G401.6 (cell line): ENCODE measurements at regions not wholly inside any gene's neighbourhood (a gene's known extent, or its start where the extent isn't known, plus 50 kb on each side); places are given as distances from the start of the nearest gene placed in this dataset.
"Not testable (repeated sequence)": the region's sequence is repeated elsewhere in the genome, so short reads cannot be mapped to it uniquely, and the experiment has no call there.

ENCODE experiments used
- FAIRE-seq: peaks from 2 replicates; lab custom pipeline; 2012; peaks lifted over from hg19 to GRCh38; lab: Jason Lieb, UNC

DNA sequence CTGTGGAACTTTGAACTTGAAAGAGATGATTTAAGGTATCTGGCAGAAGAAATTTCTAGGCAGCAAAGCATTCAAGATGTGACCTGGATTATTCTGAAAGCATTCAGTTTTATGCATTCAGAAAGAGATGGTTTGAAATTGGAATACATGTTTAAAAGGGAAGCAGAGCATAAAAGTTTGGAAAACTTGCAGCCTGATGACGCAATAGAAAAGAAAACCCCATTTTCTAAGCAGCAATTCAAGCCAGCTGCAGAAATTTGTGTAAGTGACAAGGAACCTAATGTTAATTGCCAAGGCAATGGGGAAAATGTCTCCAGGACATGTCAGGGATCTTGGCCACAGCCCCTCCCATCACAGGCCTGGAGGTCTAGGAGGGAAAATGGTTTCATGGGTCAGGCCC, 354.0 kb downstream of the ZNF326 start:
- no peak for FAIRE-seq

DNA sequence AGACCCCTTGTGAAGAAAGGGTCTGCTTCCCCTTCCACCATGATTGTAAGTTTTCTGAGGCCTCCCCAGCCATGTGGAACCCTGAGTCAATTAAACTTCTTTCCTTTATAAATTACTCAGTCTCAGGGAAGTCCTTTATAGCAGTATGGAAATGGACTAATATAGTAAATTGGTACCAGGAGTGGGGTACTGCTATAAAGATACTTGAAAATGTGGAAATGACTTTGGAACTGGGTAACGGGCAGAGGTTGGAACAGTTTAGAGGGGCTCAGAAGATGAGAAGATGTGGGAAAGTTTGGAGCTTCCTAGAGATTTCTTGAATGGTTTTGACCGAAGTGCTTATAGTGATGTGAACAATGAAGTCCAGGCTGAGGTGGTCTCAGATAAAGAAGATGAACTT, 353.5 kb downstream of the ZNF326 start:
- FAIRE-seq = not testable (repeated sequence)

DNA sequence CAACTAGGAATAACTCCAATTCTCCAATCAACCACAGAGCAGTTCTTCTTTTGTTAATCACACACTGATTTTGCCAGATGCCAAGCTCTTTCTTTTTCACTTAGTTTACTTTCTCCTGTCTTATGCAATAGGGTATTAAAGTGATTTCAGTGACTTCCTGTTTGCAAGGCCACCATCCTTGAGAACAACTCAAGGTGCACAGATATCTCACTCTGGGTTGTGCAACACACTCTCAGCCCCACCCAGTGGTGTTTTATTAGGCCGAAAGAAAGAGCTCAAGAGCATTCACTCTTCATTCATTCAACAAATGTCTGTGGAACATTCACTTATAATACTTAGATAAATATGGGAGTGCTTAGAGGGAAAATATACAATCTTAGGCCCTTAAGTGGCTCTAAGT, 352.5 kb downstream of the ZNF326 start:
- no peak for FAIRE-seq

DNA sequence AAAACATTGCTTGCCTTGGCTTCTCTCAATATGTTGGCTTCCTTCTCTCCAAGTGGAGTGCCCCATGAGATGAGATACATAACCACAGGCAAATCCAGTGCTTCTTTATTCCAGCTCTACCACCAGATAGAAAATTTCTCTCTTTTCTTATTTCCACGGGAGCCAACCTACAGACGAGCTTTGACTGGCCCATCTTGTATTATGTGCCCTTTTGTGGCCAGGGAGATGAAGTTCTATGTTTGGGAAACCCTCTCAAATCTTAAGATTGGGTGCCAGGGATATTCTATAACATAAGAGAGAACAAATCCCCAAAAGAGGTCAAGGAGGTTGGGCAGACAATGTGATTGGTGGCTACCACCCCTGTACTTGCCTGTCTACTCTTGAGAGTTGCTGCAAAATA, 351.8 kb downstream of the ZNF326 start:
- FAIRE-seq = no peak

DNA sequence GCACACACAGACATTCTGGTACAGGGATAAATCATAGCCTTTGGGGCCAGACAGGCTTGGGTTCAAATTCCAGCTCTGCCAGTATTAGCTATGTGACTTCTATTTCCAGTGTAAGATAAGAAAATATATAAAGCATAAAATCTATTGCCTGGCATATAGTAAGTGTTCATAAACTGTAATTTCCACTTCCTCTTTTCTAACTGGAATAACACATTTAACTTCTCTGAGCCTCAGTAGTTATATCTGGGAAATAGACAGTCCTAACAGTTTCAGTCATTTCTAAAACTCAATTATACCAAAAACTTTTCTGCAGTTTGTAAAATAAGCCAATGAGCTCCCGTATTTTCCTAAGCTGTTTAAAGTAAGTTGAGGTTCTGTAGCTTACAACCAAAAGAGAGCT, 351.4 kb downstream of the ZNF326 start:
- no peak for FAIRE-seq

DNA sequence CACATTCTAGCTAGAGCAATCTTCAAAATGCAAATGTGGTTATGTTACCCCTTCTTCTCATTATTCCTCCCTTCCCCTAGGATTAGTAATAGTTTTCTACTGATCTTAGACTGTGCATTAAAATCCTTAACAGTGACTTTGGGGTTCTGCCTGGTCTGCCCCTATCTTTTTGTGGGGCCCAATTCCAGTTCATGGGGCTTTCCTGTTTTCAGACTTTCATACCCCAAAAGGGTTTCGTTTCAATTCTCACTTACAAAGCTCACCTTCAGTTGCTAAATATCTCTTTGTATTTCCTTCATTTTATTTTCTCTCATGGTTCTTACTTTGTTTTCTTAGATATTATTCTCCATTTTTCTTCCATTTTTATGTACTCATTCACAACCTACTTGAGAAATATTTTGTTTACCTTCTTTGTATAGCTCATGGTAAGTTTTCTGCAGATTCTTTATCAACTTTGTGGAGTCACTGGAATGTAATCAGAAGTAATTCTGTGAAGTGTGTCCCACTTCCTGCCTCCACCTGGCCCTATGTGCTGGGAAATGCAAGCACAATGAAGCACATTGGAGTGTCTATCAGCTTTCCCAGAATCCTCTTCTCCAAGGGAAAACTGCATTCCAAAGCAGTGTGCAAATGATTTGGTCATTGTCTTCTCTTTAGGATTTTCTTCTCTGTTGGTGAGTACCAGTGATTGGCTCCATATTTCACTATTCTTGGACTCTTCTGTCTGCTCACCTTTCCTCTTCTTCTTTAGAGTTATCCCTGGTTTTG, 350.2 kb downstream of the ZNF326 start:
- FAIRE-seq = no peak

DNA sequence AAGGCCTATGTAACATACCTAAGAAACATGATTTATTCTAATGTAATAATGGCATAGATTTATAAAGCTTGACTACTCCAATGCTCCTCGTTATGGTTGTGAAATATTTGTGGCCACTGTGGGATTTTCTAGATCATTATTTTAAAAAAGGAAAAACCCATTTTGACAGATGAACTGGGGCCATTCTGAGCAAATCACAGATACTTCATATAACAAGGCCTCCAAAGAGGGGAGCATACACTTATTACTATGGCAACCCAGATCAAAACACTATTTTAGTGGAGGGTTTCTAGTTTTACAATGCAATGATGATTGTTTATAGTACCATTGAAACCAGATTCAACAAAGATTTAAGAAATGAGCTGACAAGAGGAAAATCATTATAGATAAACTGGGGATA, 346.6 kb downstream of the ZNF326 start:
- no peak for FAIRE-seq

DNA sequence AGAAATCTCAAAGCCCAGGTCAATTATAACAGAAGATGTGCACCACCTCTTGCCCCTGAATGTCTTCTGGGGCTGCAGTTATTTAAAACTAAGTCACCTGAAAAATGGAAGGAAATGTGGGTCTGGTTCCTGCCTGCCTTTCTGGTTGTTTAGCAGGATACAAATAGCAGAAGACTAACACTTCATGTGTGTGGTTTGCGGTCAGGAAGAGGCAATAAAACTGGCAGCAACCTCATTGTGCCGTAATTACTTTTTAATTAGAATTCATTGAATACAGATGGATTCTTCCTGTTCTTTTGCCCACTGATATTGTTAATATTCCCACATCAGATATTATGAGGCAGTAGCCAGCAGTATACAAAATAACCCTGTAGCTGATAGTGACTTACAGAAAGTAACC, 345.7 kb downstream of the ZNF326 start:
- FAIRE-seq = no peak

DNA sequence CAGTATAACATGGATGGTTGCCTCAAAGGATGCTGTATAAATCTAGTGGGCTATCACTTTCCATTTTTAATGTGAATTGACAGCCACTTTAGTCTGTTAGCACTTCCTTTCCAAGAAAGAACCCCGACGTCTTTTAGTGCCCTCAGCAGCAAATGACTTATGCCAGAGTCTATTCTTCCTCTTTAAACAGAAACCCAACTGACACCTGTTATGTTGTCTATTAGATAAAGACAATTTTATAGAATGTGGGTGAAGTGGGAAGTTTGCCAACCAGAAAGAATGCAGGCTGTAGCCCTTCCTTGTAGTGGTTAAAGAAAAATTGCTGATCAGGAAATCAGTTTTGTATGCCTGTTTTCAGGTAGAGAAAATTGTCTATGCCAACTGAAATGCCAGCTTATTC, 344.9 kb downstream of the ZNF326 start:
- FAIRE-seq = no peak

DNA sequence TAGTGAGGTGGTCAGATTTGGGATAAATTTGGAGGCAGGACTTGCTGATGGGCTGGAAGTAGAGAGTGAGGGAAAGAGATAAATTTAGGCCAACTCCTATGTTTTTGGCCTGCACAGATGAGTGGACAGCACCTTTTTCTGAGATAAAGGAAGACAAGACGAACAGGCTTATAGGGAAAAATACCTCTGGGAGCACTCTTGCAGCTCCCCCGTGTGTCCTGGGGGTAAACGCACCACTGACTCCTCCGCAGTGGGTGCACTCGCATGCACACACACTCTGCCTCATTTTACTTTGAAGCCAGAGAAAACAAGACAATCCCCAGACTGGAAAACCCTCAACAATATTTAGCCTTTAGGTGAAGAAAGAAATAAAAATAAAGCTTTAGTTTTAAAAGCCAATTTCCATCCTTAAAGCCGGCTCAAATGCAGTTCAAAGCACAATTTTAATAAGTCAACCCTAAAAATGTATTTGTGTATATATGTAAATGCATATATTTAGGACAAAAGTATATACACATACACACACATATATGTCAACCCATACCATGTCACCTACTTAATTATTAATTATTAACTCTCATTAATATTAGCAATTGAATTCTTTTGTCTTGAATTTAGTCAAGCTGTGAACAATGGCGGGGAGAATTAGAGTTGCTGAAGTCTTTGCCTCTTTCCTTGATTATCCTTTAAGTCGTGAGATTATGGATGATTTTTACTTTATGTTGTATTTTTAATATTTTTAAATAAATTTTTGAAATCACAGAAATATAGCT, 341.8 kb downstream of the ZNF326 start:
- FAIRE-seq = no peak

DNA sequence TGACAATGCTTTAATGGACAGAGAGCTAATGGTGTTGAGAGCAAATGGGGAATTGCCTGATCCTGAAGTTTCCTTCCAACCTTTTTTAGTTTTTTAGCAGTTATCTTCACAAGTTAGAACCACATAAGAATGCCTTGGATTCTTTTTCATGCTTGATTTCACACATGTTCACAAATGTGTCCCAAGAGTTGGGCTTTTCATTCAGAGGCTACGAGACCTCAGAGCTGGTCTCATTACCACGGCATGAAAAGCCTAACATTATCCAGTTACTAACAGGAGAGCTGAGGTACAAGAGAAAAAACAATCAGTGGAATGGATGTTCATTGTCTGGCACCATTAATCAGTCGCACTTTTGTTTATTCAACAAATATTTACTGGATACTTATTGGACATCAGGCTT, 340.6 kb downstream of the ZNF326 start:
- no peak for FAIRE-seq

DNA sequence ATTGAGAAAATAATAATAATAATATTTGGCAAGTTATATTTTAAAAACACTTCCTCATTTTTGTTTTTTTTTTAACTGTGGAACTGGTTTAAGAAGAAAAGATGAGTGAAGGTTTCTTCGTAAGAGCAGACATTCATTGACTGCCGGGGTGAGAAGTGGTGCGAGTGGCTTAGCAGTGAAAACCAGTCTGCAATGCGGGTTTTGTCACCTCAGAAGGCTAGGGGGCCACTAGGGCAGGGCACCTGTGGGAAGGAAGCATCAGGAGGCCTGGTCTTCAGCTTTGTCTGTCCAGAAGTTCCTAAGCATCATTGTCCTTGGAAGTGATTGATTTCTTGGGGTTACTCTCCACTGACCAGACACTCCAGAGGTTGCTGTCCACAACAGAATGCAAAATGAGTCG, 339.2 kb downstream of the ZNF326 start:
- no peak for FAIRE-seq

DNA sequence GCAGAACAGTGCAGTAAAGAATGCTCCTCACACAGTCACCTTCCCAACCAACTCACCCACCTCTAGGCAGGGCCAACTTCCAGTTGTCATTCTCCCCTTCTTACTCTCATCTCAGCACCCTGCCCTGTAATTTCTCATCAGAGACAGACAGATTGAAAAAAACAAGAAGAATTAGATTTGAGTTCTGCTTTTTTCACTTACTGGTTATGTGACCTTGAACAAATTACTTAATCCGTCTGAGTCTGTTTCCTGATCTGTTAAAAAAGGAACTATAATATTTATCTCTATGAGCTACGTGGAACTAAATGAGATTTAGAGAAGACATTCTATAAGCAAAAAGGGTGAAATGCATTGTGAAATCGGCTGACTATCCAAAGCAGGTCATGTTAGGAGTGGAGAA, 330.3 kb downstream of the ZNF326 start:
- no peak for FAIRE-seq

DNA sequence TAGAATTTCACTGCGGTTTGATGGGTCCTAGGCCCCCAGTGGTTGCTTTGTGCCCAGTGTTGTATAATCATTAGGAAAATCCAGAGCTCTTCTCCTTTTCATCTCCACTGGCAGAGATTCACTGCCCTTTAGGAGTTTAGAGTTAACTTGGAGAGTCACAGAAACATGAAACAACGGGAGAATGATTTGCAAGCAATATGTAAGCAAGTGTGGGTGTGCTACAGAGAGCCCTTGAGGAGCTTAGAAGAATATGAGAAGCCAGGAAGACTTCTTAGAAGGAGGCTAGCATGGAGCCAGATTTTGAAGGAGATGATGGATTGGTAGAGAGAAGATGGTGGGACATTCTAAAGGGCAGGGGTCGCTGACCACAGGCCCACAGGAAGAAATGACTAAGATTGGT, 327.3 kb downstream of the ZNF326 start:
- no peak for FAIRE-seq

DNA sequence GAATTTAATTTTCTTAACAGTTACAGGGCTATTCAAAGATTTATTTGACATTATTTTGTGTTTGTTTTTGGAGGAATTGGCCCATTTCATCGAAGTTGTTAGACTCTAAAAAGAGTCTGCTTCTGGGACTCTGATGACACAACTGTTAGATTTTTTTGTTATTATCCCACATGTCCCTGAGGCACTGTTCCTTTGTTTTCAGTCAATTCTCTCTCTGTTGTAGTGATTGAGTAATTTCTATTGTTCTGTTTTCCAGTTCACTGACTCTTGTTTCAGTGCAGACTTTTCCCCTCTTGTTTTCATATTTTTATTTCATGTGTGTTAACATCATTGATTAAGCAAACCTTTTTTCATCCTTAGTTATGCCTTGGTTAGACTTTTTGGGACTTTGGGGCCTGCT, 325.0 kb downstream of the ZNF326 start:
- FAIRE-seq = no peak

DNA sequence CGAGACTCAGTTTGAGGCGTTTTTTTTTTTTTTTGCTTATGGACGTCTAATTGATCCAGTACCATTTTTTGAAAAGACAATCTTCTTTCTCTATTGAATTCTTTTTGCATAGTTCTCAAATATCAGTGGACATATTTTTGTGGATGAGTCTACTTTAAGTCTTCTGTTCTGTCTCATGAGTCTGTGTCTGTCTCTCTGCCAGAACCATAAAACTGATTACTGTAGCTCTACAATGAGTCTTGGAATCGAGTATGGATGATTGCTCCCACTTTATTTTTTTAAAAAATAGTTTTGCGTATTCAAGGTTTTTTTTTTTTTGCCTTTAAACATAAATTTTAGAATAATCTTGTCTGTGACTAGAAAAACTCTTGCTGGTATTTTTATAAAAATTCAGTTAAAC, 323.5 kb downstream of the ZNF326 start:
- no peak for FAIRE-seq

DNA sequence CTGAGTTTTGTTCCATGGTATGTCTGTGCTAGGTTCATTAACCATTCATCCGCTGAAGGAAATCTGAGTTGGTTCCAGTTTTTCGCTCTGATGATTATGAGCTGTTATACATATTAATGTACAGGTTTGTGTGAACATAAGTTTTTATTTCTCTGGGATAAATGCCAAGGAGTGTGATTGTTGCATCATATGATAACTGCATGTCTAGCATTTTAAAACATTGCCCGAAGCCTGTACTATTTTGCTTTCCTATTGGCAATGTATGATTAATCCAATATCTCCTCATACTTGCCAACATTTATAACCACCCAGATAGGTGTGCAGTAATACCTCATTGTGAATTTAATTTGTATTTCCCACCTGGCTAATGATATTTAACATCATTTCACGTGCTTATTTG, 322.7 kb downstream of the ZNF326 start:
- FAIRE-seq = no peak

DNA sequence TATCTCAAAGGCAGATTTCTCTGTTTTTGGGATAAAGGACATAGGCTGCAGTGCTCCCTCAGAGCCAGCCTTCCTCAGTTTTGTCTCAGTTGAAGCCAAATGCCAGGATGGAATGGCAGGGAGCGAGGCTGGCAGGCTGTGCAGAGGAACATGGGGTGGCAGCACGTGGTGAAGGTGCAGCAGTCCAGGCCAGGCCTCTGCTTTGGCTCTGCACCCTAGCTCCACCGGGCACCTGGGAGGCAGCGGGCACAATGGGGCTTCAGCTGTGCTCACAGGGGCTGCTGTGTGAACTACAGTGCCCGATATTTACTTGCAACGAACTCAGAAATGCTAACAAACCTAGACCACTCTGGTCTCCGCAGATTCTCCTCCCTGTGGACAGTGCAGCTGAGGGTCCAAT, 319.6 kb downstream of the ZNF326 start:
- no peak for FAIRE-seq

DNA sequence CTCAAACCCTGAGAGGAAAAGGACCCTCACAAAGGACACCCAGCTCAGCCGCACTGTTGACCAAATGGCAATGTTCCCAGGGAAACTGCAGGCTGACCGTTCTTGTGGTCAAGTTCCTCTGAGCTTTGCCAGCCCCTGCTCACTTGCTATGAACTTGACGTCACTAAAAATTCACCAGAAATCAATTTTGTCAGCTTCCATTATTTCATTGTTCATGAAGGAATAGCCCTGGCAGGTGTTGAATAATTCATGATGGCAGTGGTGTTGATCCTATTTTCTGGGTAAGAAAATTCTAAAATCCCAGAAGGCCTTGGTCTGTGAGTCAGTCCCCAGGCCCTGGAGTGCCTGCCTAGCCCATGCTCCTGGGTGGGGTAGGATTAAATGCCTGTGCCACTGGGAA, 318.9 kb downstream of the ZNF326 start:
- no peak for FAIRE-seq

DNA sequence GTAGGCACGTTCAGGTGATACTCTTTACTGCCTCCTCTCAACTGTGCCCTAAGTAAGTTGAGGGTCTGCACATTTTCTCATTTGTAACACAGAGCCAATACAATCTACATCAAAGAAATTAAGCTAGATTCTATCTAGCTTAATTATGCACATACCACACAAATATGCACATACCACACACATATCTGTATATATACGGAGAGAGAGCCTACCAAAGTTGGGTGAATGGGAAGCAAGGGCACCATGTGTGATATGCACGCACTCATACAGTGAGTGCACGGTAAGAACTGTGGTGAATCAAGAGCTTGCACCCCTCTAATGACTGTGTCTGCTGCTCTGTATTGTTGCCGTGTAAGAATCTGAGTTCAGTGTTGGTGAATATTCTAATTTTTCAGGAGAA, 314.9 kb downstream of the ZNF326 start:
- no peak for FAIRE-seq

DNA sequence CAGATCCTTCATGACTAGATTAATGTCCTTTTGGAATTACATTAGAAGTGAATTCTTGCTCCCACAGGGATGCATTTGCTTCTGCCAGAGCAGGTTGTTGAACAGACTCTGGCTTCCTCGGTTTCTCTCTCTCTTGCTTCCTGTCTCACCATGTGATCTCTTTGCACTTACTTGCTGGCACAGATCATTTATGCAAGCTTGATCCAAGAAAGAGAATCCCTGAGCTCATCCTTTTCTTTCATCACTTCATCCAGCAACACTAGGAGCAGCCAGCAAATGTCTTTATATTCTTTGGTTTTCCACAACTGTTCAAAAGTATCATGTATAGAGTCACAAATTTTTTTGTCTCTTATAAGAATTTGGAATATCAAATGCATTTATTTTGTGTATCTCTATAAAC, 313.5 kb downstream of the ZNF326 start:
- FAIRE-seq = no peak

DNA sequence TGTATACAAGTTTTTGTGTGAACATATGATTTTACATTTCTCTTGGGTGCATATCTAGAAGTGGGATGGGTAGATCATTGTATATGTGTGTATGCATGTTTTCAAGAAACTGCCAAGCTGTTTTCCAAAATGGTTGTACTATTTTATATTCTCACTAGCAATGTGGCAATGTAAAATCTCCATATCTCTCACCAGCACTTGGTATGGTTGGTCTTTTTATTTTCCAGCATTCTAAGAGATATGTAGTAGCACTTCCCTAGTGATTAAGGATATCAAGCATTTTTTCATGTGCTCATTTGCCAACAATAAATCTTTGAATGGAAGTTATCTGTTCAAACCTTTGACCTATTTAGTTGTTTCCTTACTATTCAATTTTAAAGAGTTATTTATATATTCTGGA, 310.7 kb downstream of the ZNF326 start:
- FAIRE-seq = no peak

DNA sequence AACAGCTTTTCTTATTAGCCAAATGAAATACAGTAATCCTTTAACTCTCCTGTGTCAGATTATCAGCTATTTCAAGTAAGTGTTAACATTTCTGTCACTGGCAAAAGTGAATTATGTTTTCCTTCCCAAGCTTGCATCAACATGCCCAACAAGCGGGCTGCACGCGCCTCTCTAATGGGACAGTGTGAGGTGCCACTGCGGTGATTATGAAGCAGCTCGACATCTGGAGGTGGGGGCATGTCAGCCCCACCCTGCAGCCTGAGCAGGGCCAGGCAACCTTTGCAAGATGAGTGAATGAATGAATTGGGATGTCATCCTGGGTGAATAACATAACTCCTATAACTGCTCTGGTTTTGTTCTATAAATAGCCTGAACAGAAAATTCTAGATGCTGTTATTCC, 301.4 kb downstream of the ZNF326 start:
- FAIRE-seq = no peak

DNA sequence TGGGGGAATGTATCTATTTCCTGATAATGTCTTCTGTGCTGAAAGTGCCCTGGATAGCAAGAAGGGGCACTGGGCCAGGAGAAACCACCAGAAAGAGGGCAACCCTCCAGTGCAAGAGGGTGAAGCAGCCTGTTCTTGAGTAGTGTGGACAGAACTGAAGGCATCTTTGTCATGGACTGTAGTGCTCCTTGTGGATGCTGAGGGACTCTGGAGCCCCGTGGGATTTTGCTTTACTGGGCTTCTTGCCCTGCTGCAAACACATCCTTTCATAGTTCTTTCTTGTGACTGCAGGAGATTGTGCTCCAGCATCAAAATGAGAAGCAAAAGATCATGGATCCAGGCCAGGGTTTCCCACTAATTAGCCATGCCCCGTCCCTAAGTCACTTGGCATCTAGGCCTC, 300.6 kb downstream of the ZNF326 start:
- no peak for FAIRE-seq
